Body of pancreas (tissue), 4 donors: ENCODE measurements at regions not wholly inside any gene's neighbourhood (a gene's known extent, or its start where the extent isn't known, plus 50 kb on each side); places are given as distances from the start of the nearest gene placed in this dataset.

ENCODE experiments used
- POLR2A ChIP-seq, 3 donors: fragments of 450-650 bp; IDR thresholded peaks; one replicate each; pipeline ENCODE4 v1.6.1; 2016; ENCODE audit warnings: antibody characterized with exemption in 3 of 3, mild to moderate bottlenecking in 2 of 3
- TF ChIP-seq, protein P1 (sequence below), 7 experiments: fragments of 450-650 bp in 4 of 7; fragments of 200-600 bp in 3 of 7; sonication (generic) in 3 of 7; IDR thresholded peaks; one replicate each; pipeline ENCODE4 v1.5.1; 2016 to 2019; ENCODE audit warnings: antibody characterized with exemption in 7 of 7

GRCh38 chr2:62320657-62321357, 124.9 kb downstream of the B3GNT2 start:
- TF ChIP-seq, protein P1, sequence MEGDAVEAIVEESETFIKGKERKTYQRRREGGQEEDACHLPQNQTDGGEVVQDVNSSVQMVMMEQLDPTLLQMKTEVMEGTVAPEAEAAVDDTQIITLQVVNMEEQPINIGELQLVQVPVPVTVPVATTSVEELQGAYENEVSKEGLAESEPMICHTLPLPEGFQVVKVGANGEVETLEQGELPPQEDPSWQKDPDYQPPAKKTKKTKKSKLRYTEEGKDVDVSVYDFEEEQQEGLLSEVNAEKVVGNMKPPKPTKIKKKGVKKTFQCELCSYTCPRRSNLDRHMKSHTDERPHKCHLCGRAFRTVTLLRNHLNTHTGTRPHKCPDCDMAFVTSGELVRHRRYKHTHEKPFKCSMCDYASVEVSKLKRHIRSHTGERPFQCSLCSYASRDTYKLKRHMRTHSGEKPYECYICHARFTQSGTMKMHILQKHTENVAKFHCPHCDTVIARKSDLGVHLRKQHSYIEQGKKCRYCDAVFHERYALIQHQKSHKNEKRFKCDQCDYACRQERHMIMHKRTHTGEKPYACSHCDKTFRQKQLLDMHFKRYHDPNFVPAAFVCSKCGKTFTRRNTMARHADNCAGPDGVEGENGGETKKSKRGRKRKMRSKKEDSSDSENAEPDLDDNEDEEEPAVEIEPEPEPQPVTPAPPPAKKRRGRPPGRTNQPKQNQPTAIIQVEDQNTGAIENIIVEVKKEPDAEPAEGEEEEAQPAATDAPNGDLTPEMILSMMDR (IDR thresholded peaks at IDR 0.05): no peak
- no peak for TF ChIP-seq POLR2A (IDR thresholded peaks at IDR 0.05)
